ENCODE measurements at regions not wholly inside any gene's neighbourhood (a gene's known extent, or its start where the extent isn't known, plus 50 kb on each side); places are given as distances from the start of the nearest gene placed in this dataset.
A peak's percentile ranks its signal among the peaks of the same experiment; 100 is the strongest.

- TF ChIP-seq NKRF (conservative IDR thresholded peaks at IDR 0.05) (no peak), SP1 (IDR thresholded peaks at IDR 0.05; ENCODE audit: low read depth, low read length) (no peak), SREBF1 (IDR thresholded peaks at IDR 0.05; ENCODE audit: low read length) (no peak), ZBED1 (IDR thresholded peaks at IDR 0.05; ENCODE audit: borderline replicate concordance) (peak; percentile 74; the same call in 1 of the 2 replicates), ZBTB33 (IDR thresholded peaks at IDR 0.05) (no peak), KAT2A (conservative IDR thresholded peaks at IDR 0.05; ENCODE audit: control insufficient read depth, low read depth, low read length) (no peak), CEBPZ (IDR thresholded peaks at IDR 0.05; ENCODE audit: low read depth, low read length) (no peak), SUZ12 (IDR thresholded peaks at IDR 0.05; ENCODE audit: unreplicated experiment) (no peak), IKZF2 (IDR thresholded peaks at IDR 0.05) (peak; percentile 84 to 90; a peak in 3 of 4 replicates), GABPA (IDR thresholded peaks at IDR 0.05; ENCODE audit: low read depth) (peak; percentile 65), DPF2 (IDR thresholded peaks at IDR 0.05) (peak; percentile 94), HDAC6 (IDR thresholded peaks at IDR 0.05; ENCODE audit: unreplicated experiment) (no peak), PML (IDR thresholded peaks at IDR 0.05; ENCODE audit: low read length) (peak; percentile 85), MTA2 (IDR thresholded peaks at IDR 0.05; ENCODE audit: low read depth) (peak; percentile 99), EED (IDR thresholded peaks at IDR 0.05; ENCODE audit: low read depth) (peak; percentile 78; the same call in 1 of the 2 replicates), MTA3 (IDR thresholded peaks at IDR 0.05; ENCODE audit: borderline replicate concordance, low read length) (peak; percentile 74; the same call in 1 of the 2 replicates), ZBTB11 (CRISPR knock-in tag; IDR thresholded peaks at IDR 0.05) (no peak), JUNB (IDR thresholded peaks at IDR 0.05) (peak; percentile 98), SMARCA5 (IDR thresholded peaks at IDR 0.05) (no peak), KLF5 (IDR thresholded peaks at IDR 0.05; ENCODE audit: partially characterized antibody) (no peak), FOXK2 (IDR thresholded peaks at IDR 0.05) (no peak), FOXM1 (IDR thresholded peaks at IDR 0.05; ENCODE audit: low read depth, low read length) (peak; percentile 98), ATF7 (IDR thresholded peaks at IDR 0.05; ENCODE audit: low read depth) (peak; percentile 96)
Measured at GRCh38 chr6:53426667-53427270, 78.0 kb upstream of the ELOVL5 start (continued).

All from GM12878 (cell line).